Astrocyte (in vitro differentiated cells and primary cell): ENCODE measurements at regions not wholly inside any gene's neighbourhood (a gene's known extent, or its start where the extent isn't known, plus 50 kb on each side); places are given as distances from the start of the nearest gene placed in this dataset.

ENCODE experiments used
- DNase-seq: peaks from one replicate; pipeline ENCODE4 v3.0.0-alpha.2; 2010; ENCODE audit warnings: low read depth
- FAIRE-seq: peaks from 2 replicates; lab custom pipeline; 2011; peaks lifted over from hg19 to GRCh38; lab: Jason Lieb, UNC
- H2AFZ ChIP-seq: 2 replicates; pipeline ENCODE4 v1.6.0; 2012; ENCODE audit warnings: low read depth, low read length, inconsistent platforms
- H3K27ac ChIP-seq: 2 replicates; pipeline ENCODE4 v1.5.1; 2011; ENCODE audit warnings: low read depth, low read length, inconsistent platforms
- H3K27me3 ChIP-seq: 2 replicates; pipeline ENCODE4 v1.6.0; 2011; ENCODE audit warnings: low read length, inconsistent platforms; ENCODE audit not compliant: insufficient read depth
- H3K36me3 ChIP-seq: 2 replicates; pipeline ENCODE4 v1.5.1; 2011; ENCODE audit warnings: low read length, inconsistent platforms; ENCODE audit not compliant: insufficient read depth
- H3K4me1 ChIP-seq: 2 replicates; pipeline ENCODE4 v1.5.1; 2011; ENCODE audit warnings: low read length, inconsistent platforms; ENCODE audit not compliant: insufficient read depth
- H3K4me2 ChIP-seq: 2 replicates; pipeline ENCODE4 v1.6.0; 2012; ENCODE audit warnings: low read length, inconsistent platforms
- H3K4me3 ChIP-seq: 2 replicates; pipeline ENCODE4 v1.5.1; 2011; ENCODE audit warnings: low read depth, mild to moderate bottlenecking, low read length, inconsistent platforms; ENCODE audit not compliant: insufficient read depth
- H3K79me2 ChIP-seq: 2 replicates; pipeline ENCODE4 v1.6.0; 2012; ENCODE audit warnings: mild to moderate bottlenecking, low read length, inconsistent platforms; ENCODE audit not compliant: insufficient read depth
- H3K9ac ChIP-seq: 2 replicates; pipeline ENCODE4 v1.6.0; 2012; ENCODE audit warnings: mild to moderate bottlenecking, low read length, inconsistent platforms
- H3K9me3 ChIP-seq: 2 replicates; pipeline ENCODE4 v1.5.1; 2012; ENCODE audit warnings: low read depth, mild to moderate bottlenecking, low read length, inconsistent platforms; ENCODE audit not compliant: insufficient read depth
- H4K20me1 ChIP-seq: 2 replicates; pipeline ENCODE4 v1.6.0; 2012; ENCODE audit warnings: low read length, inconsistent platforms; ENCODE audit not compliant: insufficient read depth
- H3K27ac Mint-ChIP-seq: one replicate; pipeline ENCODE4 v1.8.0; 2021; ENCODE audit warnings: mild to moderate bottlenecking, mixed read lengths; ENCODE audit not compliant: unreplicated experiment
- H3K27me3 Mint-ChIP-seq: one replicate; pipeline ENCODE4 v1.8.0; 2021; ENCODE audit warnings: low read depth, mixed read lengths; ENCODE audit not compliant: unreplicated experiment
- H3K36me3 Mint-ChIP-seq: one replicate; pipeline ENCODE4 v1.8.0; 2021; ENCODE audit warnings: low read depth, mixed read lengths; ENCODE audit not compliant: unreplicated experiment
- H3K4me1 Mint-ChIP-seq: one replicate; pipeline ENCODE4 v1.8.0; 2021; ENCODE audit warnings: low read depth, mixed read lengths; ENCODE audit not compliant: unreplicated experiment
- H3K4me3 Mint-ChIP-seq: one replicate; pipeline ENCODE4 v1.8.0; 2021; ENCODE audit warnings: mild to moderate bottlenecking, moderate library complexity, mixed read lengths; ENCODE audit not compliant: unreplicated experiment
- H3K9me3 Mint-ChIP-seq: one replicate; pipeline ENCODE4 v1.8.0; 2021; ENCODE audit warnings: mild to moderate bottlenecking, mixed read lengths; ENCODE audit not compliant: unreplicated experiment
- CTCF ChIP-seq: IDR thresholded peaks from 2 replicates; pipeline ENCODE4 v1.5.1; 2011; ENCODE audit warnings: low read depth, mild to moderate bottlenecking, inconsistent platforms, low read length, moderate library complexity; ENCODE audit not compliant: insufficient read depth
- EZH2 ChIP-seq: IDR thresholded peaks from 2 replicates; pipeline ENCODE4 v1.6.1; 2012; ENCODE audit warnings: mild to moderate bottlenecking, low read length, inconsistent platforms; ENCODE audit not compliant: insufficient read depth

GRCh38 chrX:85516131-85516530 is 136.7 kb upstream of the POF1B start:
- no peaks in the 10 kb centered on the region for H4K20me1 ChIP-seq
- no peaks in the 10 kb centered on the region for H3K79me2 ChIP-seq
- no peaks in the 10 kb centered on the region for H3K9me3 ChIP-seq
- no peaks in the 10 kb centered on the region for H3K27me3 ChIP-seq
- no peak for DNase-seq
- no peak overlapping the region for H3K27ac ChIP-seq
- H3K9me3 Mint-ChIP-seq = no peaks in the 10 kb centered on the region
- no peak overlapping the region for H2AFZ ChIP-seq
- H3K27me3 Mint-ChIP-seq = no peaks in the 10 kb centered on the region
- no peaks in the 10 kb centered on the region for H3K36me3 ChIP-seq
- H3K36me3 Mint-ChIP-seq = no peaks in the 10 kb centered on the region
- H3K4me3 Mint-ChIP-seq = no peak overlapping the region
- no peak overlapping the region for H3K9ac ChIP-seq
- H3K4me2 ChIP-seq = no peak overlapping the region
- TF ChIP-seq EZH2 (no peak), CTCF (no peak)
- no peaks in the 10 kb centered on the region for H3K4me1 Mint-ChIP-seq
- FAIRE-seq = peak; percentile 23
- no peaks in the 10 kb centered on the region for H3K4me1 ChIP-seq
- H3K27ac Mint-ChIP-seq = no peak overlapping the region
- H3K4me3 ChIP-seq = no peak overlapping the region

DNA sequence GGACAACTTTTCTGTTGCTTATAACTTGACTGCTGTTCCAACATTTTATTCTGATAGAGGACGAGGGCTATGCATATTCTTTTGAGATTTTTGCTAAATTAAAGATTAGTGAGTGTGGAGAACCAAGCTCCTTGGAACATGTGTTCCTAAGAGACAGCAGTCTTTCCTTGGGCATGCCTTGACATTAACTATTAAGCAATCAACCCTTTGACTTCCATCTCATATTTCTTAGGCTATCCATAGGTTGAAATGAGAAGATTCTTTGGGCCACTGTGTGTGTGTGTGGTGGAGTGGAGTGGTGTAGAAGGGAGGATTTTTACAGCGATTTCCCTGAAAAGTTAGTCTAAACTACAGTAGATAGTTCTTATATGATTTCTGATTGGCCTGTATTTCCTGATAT is 127.4 kb upstream of the POF1B start:
- H3K79me2 ChIP-seq = no peaks in the 10 kb centered on the region
- Mint-ChIP-seq H3K27me3 (no peaks in the 10 kb centered on the region), H3K9me3 (no peaks in the 10 kb centered on the region), H3K36me3 (no peaks in the 10 kb centered on the region), H3K4me1 (no peaks in the 10 kb centered on the region), H3K4me3 (no peak overlapping the region), H3K27ac (no peak overlapping the region)
- H3K4me1 ChIP-seq = no peaks in the 10 kb centered on the region
- no peaks in the 10 kb centered on the region for H3K36me3 ChIP-seq
- no peak overlapping the region for H3K4me3 ChIP-seq
- no peaks in the 10 kb centered on the region for H3K9me3 ChIP-seq
- no peak for DNase-seq
- no peak overlapping the region for H2AFZ ChIP-seq
- no peak for TF ChIP-seq CTCF
- no peak for TF ChIP-seq EZH2
- no peak overlapping the region for H3K27ac ChIP-seq
- H3K9ac ChIP-seq = no peak overlapping the region
- no peak overlapping the region for H3K4me2 ChIP-seq
- no peaks in the 10 kb centered on the region for H3K27me3 ChIP-seq
- no peaks in the 10 kb centered on the region for H4K20me1 ChIP-seq
- FAIRE-seq = peak; percentile 78

- Mint-ChIP-seq H3K36me3 (no peaks in the 10 kb centered on the region), H3K4me3 (no peak overlapping the region), H3K9me3 (no peaks in the 10 kb centered on the region), H3K4me1 (no peaks in the 10 kb centered on the region), H3K27me3 (no peaks in the 10 kb centered on the region), H3K27ac (no peak overlapping the region)
- Histone ChIP-seq H3K4me2 (no peak overlapping the region), H3K27ac (no peak overlapping the region), H3K4me1 (no peaks in the 10 kb centered on the region), H3K79me2 (no peaks in the 10 kb centered on the region), H3K4me3 (no peak overlapping the region), H4K20me1 (no peaks in the 10 kb centered on the region), H3K27me3 (no peaks in the 10 kb centered on the region), H3K9ac (no peak overlapping the region), H3K9me3 (no peaks in the 10 kb centered on the region), H2AFZ (no peak overlapping the region), H3K36me3 (no peaks in the 10 kb centered on the region)
- FAIRE-seq = peak; percentile 55
- TF ChIP-seq EZH2 (no peak), CTCF (no peak)
- DNase-seq = no peak
Measured at GRCh38 chrX:85505801-85506200, 126.3 kb upstream of the POF1B start.
